Fibroblast of lung (primary cell): ENCODE measurements at regions not wholly inside any gene's neighbourhood (a gene's known extent, or its start where the extent isn't known, plus 50 kb on each side); places are given as distances from the start of the nearest gene placed in this dataset.

ENCODE experiments used
- DNase-seq, 2 donors: peaks; one replicate each; pipeline versions ENCODE4 v3.0.0 to v3.0.0-alpha.2; 2010; ENCODE audit warnings: low read depth in 2 of 2
- H2AFZ ChIP-seq: 2 replicates; pipeline ENCODE4 v1.5.1; 2012; ENCODE audit warnings: low read length, control low read depth, inconsistent platforms
- H3K27ac ChIP-seq: 2 replicates; pipeline ENCODE4 v1.5.1; 2011; ENCODE audit warnings: low read length, control low read depth; ENCODE audit not compliant: insufficient read depth
- H3K27me3 ChIP-seq: 2 replicates; pipeline ENCODE4 v1.5.1; 2011; ENCODE audit warnings: mild to moderate bottlenecking, low read length; ENCODE audit not compliant: control insufficient read depth, insufficient read depth
- H3K36me3 ChIP-seq: 2 replicates; pipeline ENCODE4 v1.5.1; 2011; ENCODE audit warnings: low read length; ENCODE audit not compliant: control insufficient read depth, insufficient read depth
- H3K4me1 ChIP-seq: 2 replicates; pipeline ENCODE4 v1.5.1; 2011; ENCODE audit warnings: low read length; ENCODE audit not compliant: control insufficient read depth, insufficient read depth; ENCODE audit errors: extremely low read depth
- H3K4me2 ChIP-seq: 2 replicates; pipeline ENCODE4 v1.5.1; 2011; ENCODE audit warnings: low read length, control low read depth; ENCODE audit not compliant: insufficient read depth; ENCODE audit errors: extremely low read depth
- H3K4me3 ChIP-seq, 4 experiments: fragments of 200-600 bp in 1 of 4; sonication (generic) in 1 of 4; replicated peaks in 1 of 4; 2 replicates each; pipeline ENCODE4 v1.5.1; 2011 to 2016; ENCODE audit warnings: low read length in 4 of 4, low read depth in 3 of 4, mild to moderate bottlenecking in 3 of 4, control low read depth in 2 of 4, inconsistent platforms in 1 of 4, mixed read lengths in 1 of 4; ENCODE audit not compliant: insufficient read depth in 1 of 4; ENCODE audit errors: control extremely low read depth in 1 of 4
- H3K79me2 ChIP-seq: 2 replicates; pipeline ENCODE4 v1.5.1; 2012; ENCODE audit warnings: mild to moderate bottlenecking, low read length, inconsistent platforms; ENCODE audit not compliant: control insufficient read depth, insufficient read depth
- H3K9ac ChIP-seq: 2 replicates; pipeline ENCODE4 v1.5.1; 2011; ENCODE audit warnings: mild to moderate bottlenecking, low read length, control low read depth; ENCODE audit not compliant: insufficient read depth
- H3K9me3 ChIP-seq: 2 replicates; pipeline ENCODE4 v1.5.1; 2012; ENCODE audit warnings: low read depth, low read length; ENCODE audit not compliant: control insufficient read depth, insufficient read depth
- H4K20me1 ChIP-seq: 2 replicates; pipeline ENCODE4 v1.5.1; 2011; ENCODE audit warnings: low read length; ENCODE audit not compliant: control insufficient read depth, insufficient read depth; ENCODE audit errors: extremely low read depth
- EZH2 ChIP-seq: IDR thresholded peaks from 2 replicates; pipeline ENCODE4 v1.5.1; 2012; ENCODE audit warnings: low read length, control low read depth, mild to moderate bottlenecking; ENCODE audit errors: missing control alignments
- TF ChIP-seq, protein P1 (sequence below), 2 donors: IDR thresholded peaks in 1 of 2; conservative IDR thresholded peaks in 1 of 2; 1 replicate in 1 of 2; 2 replicates in 1 of 2; pipeline ENCODE4 v1.5.1; 2011 to 2012; ENCODE audit warnings: low read length in 2 of 2, control low read depth in 1 of 2, inconsistent platforms in 1 of 2, low read depth in 1 of 2, mild to moderate bottlenecking in 1 of 2

DNA sequence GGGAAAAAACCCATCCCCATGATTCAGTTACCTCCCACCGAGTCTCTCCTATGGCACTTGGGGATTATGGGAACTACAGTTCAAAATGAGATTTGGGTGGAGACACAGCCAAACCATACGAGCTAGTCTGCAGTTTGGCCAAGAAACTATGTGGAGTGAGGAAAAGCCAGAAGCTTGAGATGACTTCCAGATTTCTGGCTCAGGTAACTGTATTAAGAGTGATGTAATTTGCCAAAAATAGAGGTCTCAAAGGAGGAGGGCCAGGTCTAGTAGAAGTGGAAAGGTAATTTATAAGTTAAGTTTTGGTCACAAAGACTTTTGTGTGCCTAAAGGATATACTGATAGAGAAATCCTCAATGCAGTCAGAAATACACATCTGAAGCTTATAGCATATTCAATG, 279.7 kb upstream of the MGMT start:
- DNase-seq: no peak

DNA sequence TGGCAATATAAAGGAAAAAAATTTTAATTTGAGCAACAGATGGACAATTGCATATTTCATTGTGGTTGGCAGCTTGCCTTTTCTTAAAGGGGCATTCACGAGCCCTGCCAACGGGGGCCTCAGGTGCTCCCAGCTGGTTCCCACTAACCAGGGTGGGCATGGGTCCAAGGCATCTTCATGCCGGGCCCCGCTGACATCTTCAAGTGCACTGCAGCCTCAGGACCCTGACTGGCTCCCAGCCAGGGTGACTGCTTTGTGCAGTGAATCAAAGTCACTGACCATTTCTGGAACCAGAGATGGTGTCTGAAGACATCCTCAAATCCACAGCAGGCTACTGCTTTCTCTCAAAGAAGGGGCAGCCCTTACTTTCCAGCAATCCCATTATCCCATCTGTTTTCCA, 275.2 kb upstream of the MGMT start:
- Histone ChIP-seq H3K4me3 (no peak overlapping the region), H3K9ac (no peak overlapping the region), H3K9me3 (no peaks in the 10 kb centered on the region), H3K4me1 (no peaks in the 10 kb centered on the region), H3K27ac (no peak overlapping the region), H4K20me1 (no peaks in the 10 kb centered on the region), H3K27me3 (no peaks in the 10 kb centered on the region), H3K36me3 (no peaks in the 10 kb centered on the region), H2AFZ (no peak overlapping the region), H3K79me2 (no peaks in the 10 kb centered on the region), H3K4me2 (no peak overlapping the region)
- TF ChIP-seq, protein P1, sequence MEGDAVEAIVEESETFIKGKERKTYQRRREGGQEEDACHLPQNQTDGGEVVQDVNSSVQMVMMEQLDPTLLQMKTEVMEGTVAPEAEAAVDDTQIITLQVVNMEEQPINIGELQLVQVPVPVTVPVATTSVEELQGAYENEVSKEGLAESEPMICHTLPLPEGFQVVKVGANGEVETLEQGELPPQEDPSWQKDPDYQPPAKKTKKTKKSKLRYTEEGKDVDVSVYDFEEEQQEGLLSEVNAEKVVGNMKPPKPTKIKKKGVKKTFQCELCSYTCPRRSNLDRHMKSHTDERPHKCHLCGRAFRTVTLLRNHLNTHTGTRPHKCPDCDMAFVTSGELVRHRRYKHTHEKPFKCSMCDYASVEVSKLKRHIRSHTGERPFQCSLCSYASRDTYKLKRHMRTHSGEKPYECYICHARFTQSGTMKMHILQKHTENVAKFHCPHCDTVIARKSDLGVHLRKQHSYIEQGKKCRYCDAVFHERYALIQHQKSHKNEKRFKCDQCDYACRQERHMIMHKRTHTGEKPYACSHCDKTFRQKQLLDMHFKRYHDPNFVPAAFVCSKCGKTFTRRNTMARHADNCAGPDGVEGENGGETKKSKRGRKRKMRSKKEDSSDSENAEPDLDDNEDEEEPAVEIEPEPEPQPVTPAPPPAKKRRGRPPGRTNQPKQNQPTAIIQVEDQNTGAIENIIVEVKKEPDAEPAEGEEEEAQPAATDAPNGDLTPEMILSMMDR (conservative IDR thresholded peaks at IDR 0.05 in 1 of 2, IDR thresholded peaks at IDR 0.05 in 1 of 2; ENCODE audit: low read depth in 1 of 2, low read length in 2 of 2): no peak
- TF ChIP-seq EZH2: no peak
- DNase-seq: no peak

More for the DNA sequence above, 279.7 kb upstream of the MGMT start:
- no peaks in the 10 kb centered on the region for H3K27me3 ChIP-seq
- H3K4me1 ChIP-seq: no peaks in the 10 kb centered on the region
- TF ChIP-seq EZH2: no peak
- TF ChIP-seq, protein P1 (conservative IDR thresholded peaks at IDR 0.05 in 1 of 2, IDR thresholded peaks at IDR 0.05 in 1 of 2; ENCODE audit: low read depth in 1 of 2, low read length in 2 of 2): no peak
- no peaks in the 10 kb centered on the region for H3K79me2 ChIP-seq
- no peaks in the 10 kb centered on the region for H3K36me3 ChIP-seq
- no peak overlapping the region for H3K4me2 ChIP-seq
- no peak overlapping the region for H3K27ac ChIP-seq
- H4K20me1 ChIP-seq: no peaks in the 10 kb centered on the region
- no peaks in the 10 kb centered on the region for H3K9me3 ChIP-seq
- no peak overlapping the region for H2AFZ ChIP-seq
- no peak overlapping the region for H3K4me3 ChIP-seq
- no peak overlapping the region for H3K9ac ChIP-seq

DNA sequence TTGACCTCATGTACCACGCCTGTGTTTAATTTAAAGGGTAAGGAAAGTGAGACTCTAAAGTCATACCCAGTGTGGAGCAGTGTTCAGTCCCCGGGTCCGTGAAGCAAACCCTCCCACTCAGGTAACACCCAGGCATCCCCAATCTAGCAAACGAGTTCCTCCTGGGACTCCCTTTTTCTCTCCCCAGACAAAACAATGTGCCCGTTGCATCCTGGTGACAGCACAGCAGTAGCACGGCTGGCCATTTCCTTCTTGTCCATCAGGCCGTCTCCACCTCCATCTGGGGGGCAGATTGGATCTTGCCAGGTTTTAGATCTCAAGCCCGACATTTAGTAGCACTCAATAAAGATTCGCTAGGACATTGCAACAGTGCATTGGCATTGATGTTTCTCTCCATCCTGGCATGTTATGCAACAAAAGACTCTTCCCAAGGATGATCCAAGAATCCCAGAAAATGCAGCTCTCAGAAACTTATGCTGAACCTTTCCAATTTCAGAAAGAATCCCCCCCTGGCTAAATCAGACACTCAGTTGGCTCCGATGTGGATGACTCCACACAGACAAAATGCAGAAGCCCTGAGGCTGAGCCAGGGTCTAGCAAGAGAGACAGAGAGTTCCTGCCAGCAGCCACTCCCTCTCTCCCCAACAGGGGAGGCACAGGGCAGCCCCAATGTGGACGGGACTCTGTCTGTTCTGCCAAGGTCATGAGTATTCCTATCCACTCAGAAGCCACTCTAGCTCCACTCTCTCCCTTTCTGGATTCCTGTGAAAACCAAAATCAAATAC, 274.5 kb upstream of the MGMT start:
- H3K27me3 ChIP-seq: no peaks in the 10 kb centered on the region
- TF ChIP-seq EZH2: no peak
- TF ChIP-seq, protein P1 (conservative IDR thresholded peaks at IDR 0.05 in 1 of 2, IDR thresholded peaks at IDR 0.05 in 1 of 2; ENCODE audit: low read depth in 1 of 2, low read length in 2 of 2): no peak
- H3K36me3 ChIP-seq: no peaks in the 10 kb centered on the region
- H3K79me2 ChIP-seq: no peaks in the 10 kb centered on the region
- H4K20me1 ChIP-seq: no peaks in the 10 kb centered on the region
- H3K4me2 ChIP-seq: no peak overlapping the region
- no peaks in the 10 kb centered on the region for H3K9me3 ChIP-seq
- H3K9ac ChIP-seq: no peak overlapping the region
- H2AFZ ChIP-seq: no peak overlapping the region
- no peak overlapping the region for H3K4me3 ChIP-seq
- no peak for DNase-seq
- H3K27ac ChIP-seq: no peak overlapping the region
- H3K4me1 ChIP-seq: no peaks in the 10 kb centered on the region
